CD14-positive monocyte (primary cell): ENCODE measurements at regions not wholly inside any gene's neighbourhood (a gene's known extent, or its start where the extent isn't known, plus 50 kb on each side); places are given as distances from the start of the nearest gene placed in this dataset.

ENCODE experiments used
- DNase-seq, 3 donors: peaks; one replicate each; pipeline ENCODE4 v3.0.0-alpha.2; 2011 to 2022
- H2AFZ ChIP-seq: 2 replicates; pipeline ENCODE4 v1.6.0; 2012; ENCODE audit warnings: mild to moderate bottlenecking, low read depth, low read length, inconsistent platforms; ENCODE audit not compliant: insufficient read depth, poor library complexity, severe bottlenecking
- H3K27ac ChIP-seq, 2 donors: 1 replicate in 1 of 2; 2 replicates in 1 of 2; pipeline ENCODE4 v1.5.1; 2012 to 2013; ENCODE audit warnings: low read length in 2 of 2, control low read depth in 1 of 2, inconsistent platforms in 1 of 2, low read depth in 1 of 2, mild to moderate bottlenecking in 1 of 2
- H3K27me3 ChIP-seq, 2 donors: one replicate each; pipeline versions ENCODE4 v1.6.0 to v1.6.1; 2011 to 2013; ENCODE audit warnings: low read length in 2 of 2; ENCODE audit not compliant: control insufficient read depth in 2 of 2, insufficient read depth in 2 of 2
- H3K36me3 ChIP-seq, 2 donors: replicated peaks in 1 of 2; 1 replicate in 1 of 2; 2 replicates in 1 of 2; pipeline versions ENCODE4 v1.5.1 to v1.6.1; 2012 to 2013; ENCODE audit warnings: low read length in 2 of 2, control low read depth in 1 of 2, inconsistent platforms in 1 of 2, mild to moderate bottlenecking in 1 of 2; ENCODE audit not compliant: insufficient read depth in 2 of 2, control insufficient read depth in 1 of 2
- H3K4me1 ChIP-seq, 2 donors: 1 replicate in 1 of 2; 2 replicates in 1 of 2; pipeline versions ENCODE4 v1.5.1 to v1.6.1; 2012 to 2013; ENCODE audit warnings: low read length in 2 of 2, control low read depth in 1 of 2, inconsistent platforms in 1 of 2, mild to moderate bottlenecking in 1 of 2, moderate library complexity in 1 of 2; ENCODE audit not compliant: insufficient read depth in 2 of 2, control insufficient read depth in 1 of 2
- H3K4me2 ChIP-seq: replicated peaks from 2 replicates; pipeline ENCODE3; 2012; ENCODE audit warnings: low read length, moderate library complexity, mild to moderate bottlenecking; ENCODE audit not compliant: poor library complexity, severe bottlenecking; ENCODE audit errors: extremely low read depth
- H3K4me3 ChIP-seq, 3 experiments: fragments of 200-600 bp in 1 of 3; sonication (generic) in 1 of 3; replicated peaks in 1 of 3; 1 replicate in 2 of 3; 2 replicates in 1 of 3; pipeline ENCODE4 v1.5.1; 2011 to 2013; ENCODE audit warnings: low read length in 3 of 3, mild to moderate bottlenecking in 3 of 3, control low read depth in 2 of 3, low read depth in 2 of 3, inconsistent platforms in 1 of 3, moderate library complexity in 1 of 3
- H3K79me2 ChIP-seq: 2 replicates; pipeline ENCODE4 v1.6.0; 2012; ENCODE audit warnings: mild to moderate bottlenecking, control low read depth, inconsistent platforms, low read length, moderate library complexity; ENCODE audit not compliant: insufficient read depth
- H3K9ac ChIP-seq: 2 replicates; pipeline ENCODE4 v1.6.0; 2017; ENCODE audit warnings: low read length, mild to moderate bottlenecking; ENCODE audit not compliant: insufficient read depth, poor library complexity, severe bottlenecking
- H3K9me3 ChIP-seq, 2 donors: replicated peaks in 1 of 2; 1 replicate in 1 of 2; 2 replicates in 1 of 2; pipeline versions ENCODE4 v1.5.1 to v1.6.1; 2012 to 2013; ENCODE audit warnings: low read length in 2 of 2, control low read depth in 1 of 2; ENCODE audit not compliant: control insufficient read depth in 1 of 2, insufficient read depth in 1 of 2
- H4K20me1 ChIP-seq: 2 replicates; pipeline ENCODE4 v1.6.0; 2012; ENCODE audit warnings: mild to moderate bottlenecking, low read length, control low read depth, moderate library complexity; ENCODE audit not compliant: insufficient read depth
- H3K27ac Mint-ChIP-seq, 7 donors: one replicate each; pipeline ENCODE4 v1.8.0; 2020; ENCODE audit warnings: mild to moderate bottlenecking in 7 of 7, mixed read lengths in 7 of 7, moderate library complexity in 6 of 7, inconsistent platforms in 2 of 7
- H3K27me3 Mint-ChIP-seq, 3 donors: one replicate each; pipeline ENCODE4 v1.8.0; 2021 to 2022; ENCODE audit warnings: low read depth in 3 of 3, mild to moderate bottlenecking in 3 of 3, mixed read lengths in 3 of 3, moderate library complexity in 3 of 3, inconsistent platforms in 1 of 3
- H3K36me3 Mint-ChIP-seq, 2 donors: one replicate each; pipeline ENCODE4 v1.8.0; 2020; ENCODE audit warnings: mixed read lengths in 2 of 2, inconsistent platforms in 1 of 2, mild to moderate bottlenecking in 1 of 2
- H3K4me1 Mint-ChIP-seq: one replicate; pipeline ENCODE4 v1.8.0; 2020; ENCODE audit warnings: mild to moderate bottlenecking, mixed read lengths
- H3K4me3 Mint-ChIP-seq, 2 donors: one replicate each; pipeline ENCODE4 v1.8.0; 2020; ENCODE audit warnings: mild to moderate bottlenecking in 2 of 2, mixed read lengths in 2 of 2, moderate library complexity in 1 of 2
- H3K9me3 Mint-ChIP-seq, 7 donors: one replicate each; pipeline ENCODE4 v1.8.0; 2020 to 2022; ENCODE audit warnings: mixed read lengths in 7 of 7, mild to moderate bottlenecking in 6 of 7, moderate library complexity in 6 of 7, inconsistent platforms in 2 of 7
- CTCF ChIP-seq: fragments of 200-600 bp; IDR thresholded peaks from one replicate; pipeline ENCODE4 v1.8.0; 2022; ENCODE audit warnings: antibody characterized with exemption, mild to moderate bottlenecking
- WGBS: methylation state at CpG from one replicate; pipeline ENCODE4 v1.1.5; 2013; ENCODE audit warnings: missing lambda C conversion rate; ENCODE audit not compliant: insufficient coverage; 5-methylcytosine and 5-hydroxymethylcytosine counted together
- intact Hi-C, 2 donors: fragments of 100-400 bp; cut with micrococcal nuclease; formaldehyde crosslinking; loops; one replicate each; pipeline versions ENCODE4 v1.15.0 to v1.15.1; 2023

- no peaks in the 10 kb centered on the region for H3K9me3 ChIP-seq
- TF ChIP-seq CTCF: no peak
- no peak overlapping the region for H3K27ac ChIP-seq
- H4K20me1 ChIP-seq: no peaks in the 10 kb centered on the region
- no peaks in the 10 kb centered on the region for H3K36me3 ChIP-seq
- no peaks in the 10 kb centered on the region for H3K4me1 Mint-ChIP-seq
- DNase-seq: no peak
- H3K27ac Mint-ChIP-seq: peak overlapping the region in 1 of 7 donors; percentile 46
- H3K36me3 Mint-ChIP-seq: no peaks in the 10 kb centered on the region
- no peak overlapping the region for H3K4me2 ChIP-seq
- no peaks in the 10 kb centered on the region for H3K27me3 ChIP-seq
- no peaks in the 10 kb centered on the region for H3K4me1 ChIP-seq
- H2AFZ ChIP-seq: no peak overlapping the region
- H3K9me3 Mint-ChIP-seq: no peaks in the 10 kb centered on the region
- H3K79me2 ChIP-seq: no peaks in the 10 kb centered on the region
- WGBS: 100% methylated on average over 9 of the region's 12 CpGs
- no peak overlapping the region for H3K4me3 ChIP-seq
- peaks cover 0 to 6% (median 4%) of the 10 kb centered on the region in 3 donors for H3K27me3 Mint-ChIP-seq
- intact Hi-C loops: no loop called here
- H3K9ac ChIP-seq: no peak overlapping the region
- H3K4me3 Mint-ChIP-seq: no peak overlapping the region
These were observed 162.8 kb downstream of the ENC1 start for GRCh38 chr5:74477761-74478160.

GRCh38 chr5:74476819-74477453 is 163.6 kb downstream of the ENC1 start:
- H3K4me3 Mint-ChIP-seq: no peak overlapping the region
- intact Hi-C loops: no loop called here
- WGBS: 91% methylated on average over 1 of the region's 7 CpGs

More at GRCh38 chr5:74476819-74477453, 163.6 kb downstream of the ENC1 start:
- Mint-ChIP-seq H3K4me1 (no peaks in the 10 kb centered on the region), H3K27ac (no peak overlapping the region), H3K9me3 (no peaks in the 10 kb centered on the region), H3K36me3 (no peaks in the 10 kb centered on the region), H3K27me3 (peaks cover 0 to 6% (median 4%) of the 10 kb centered on the region in 3 donors)
- H3K27ac ChIP-seq: no peak overlapping the region
- H3K79me2 ChIP-seq: no peaks in the 10 kb centered on the region
- no peak for TF ChIP-seq CTCF
- DNase-seq: no peak
- no peaks in the 10 kb centered on the region for H3K9me3 ChIP-seq
- H3K9ac ChIP-seq: no peak overlapping the region
- no peaks in the 10 kb centered on the region for H3K4me1 ChIP-seq
- no peak overlapping the region for H3K4me2 ChIP-seq
- H4K20me1 ChIP-seq: no peaks in the 10 kb centered on the region
- no peak overlapping the region for H3K4me3 ChIP-seq
- H3K27me3 ChIP-seq: no peaks in the 10 kb centered on the region
- H2AFZ ChIP-seq: no peak overlapping the region
- H3K36me3 ChIP-seq: no peaks in the 10 kb centered on the region
